ENCODE measurements at regions not wholly inside any gene's neighbourhood (a gene's known extent, or its start where the extent isn't known, plus 50 kb on each side); places are given as distances from the start of the nearest gene placed in this dataset.

GRCh38 chr13:74322562-74322961, 188.4 kb upstream of the KLF12 start:
- ATAC-seq = no peak
- no TSS peak for BruUV-seq (replicated peaks)
- FAIRE-seq = no peak
- WGBS (ENCODE audit: insufficient coverage, low coverage, missing lambda C conversion rate) = 4% methylated on average over 2 of the region's 2 CpGs
- no peaks in the 10 kb centered on the region for H4K20me1 ChIP-seq (replicated peaks; ENCODE audit: control insufficient read depth, insufficient read depth, low read length)
- no peaks in the 10 kb centered on the region for H3K36me3 ChIP-seq (ENCODE audit: control insufficient read depth, insufficient read depth, low read length)
- no peak overlapping the region for H3K27ac ChIP-seq (ENCODE audit: extremely low read depth, low read depth, low read length)
- no peaks in the 10 kb centered on the region for H3K27me3 ChIP-seq (ENCODE audit: control insufficient read depth in 2 of 2, insufficient read depth in 2 of 2, low read length in 2 of 2)
- no peaks in the 10 kb centered on the region for H3K79me2 ChIP-seq (ENCODE audit: control insufficient read depth, insufficient read depth, low read length)
- H3K9me1 ChIP-seq (ENCODE audit: control insufficient read depth, insufficient read depth, low read length) = no peaks in the 10 kb centered on the region
- no peak overlapping the region for H3K4me2 ChIP-seq (ENCODE audit: insufficient read depth, low read length)
- POLR2A ChIA-PET = no interaction called here
- H3K9ac ChIP-seq (ENCODE audit: insufficient read depth in 1 of 2, low read depth in 2 of 2, low read length in 2 of 2) = no peak overlapping the region
- intact Hi-C loops (cut with micrococcal nuclease) = no loop called here
- H3K9me3 ChIP-seq (replicated peaks; ENCODE audit: control insufficient read depth, insufficient read depth, low read depth, low read length) = no peaks in the 10 kb centered on the region
- CTCF ChIA-PET (ENCODE audit: low intra/inter-chr PET ratio) = no interaction called here
- DNase-seq (ENCODE audit: extremely low read depth in 1 of 4, low spot score in 3 of 4) = no peak
- no peaks in the 10 kb centered on the region for H3K4me1 ChIP-seq (replicated peaks in 1 of 2; ENCODE audit: control insufficient read depth in 2 of 2, insufficient read depth in 2 of 2, low read length in 2 of 2)
- in situ Hi-C loops (cut with MboI) = no loop called here
- H3K4me3 ChIP-seq = no peak overlapping the region
- H2AFZ ChIP-seq (ENCODE audit: low read depth, low read length) = no peak overlapping the region
- TF ChIP-seq NR3C1 (CRISPR knock-in tag; IDR thresholded peaks at IDR 0.05) (no peak), KLF16 (IDR thresholded peaks at IDR 0.05) (no peak), TEAD2 (tag; IDR thresholded peaks at IDR 0.05) (no peak), SIN3A (IDR thresholded peaks at IDR 0.05; ENCODE audit: borderline replicate concordance in 2 of 2, control insufficient read depth in 1 of 2, low read depth in 2 of 2, low read length in 2 of 2) (no peak), ZNF518B (CRISPR knock-in tag; IDR thresholded peaks at IDR 0.05) (no peak), SMAD3 (CRISPR knock-in tag; conservative IDR thresholded peaks at IDR 0.05) (no peak), PKNOX1 (IDR thresholded peaks at IDR 0.05) (no peak), ZNF561 (CRISPR knock-in tag; conservative IDR thresholded peaks at IDR 0.05) (no peak), ZC3H11A (IDR thresholded peaks at IDR 0.05; ENCODE audit: low read depth, low read length) (no peak), CSDE1 (IDR thresholded peaks at IDR 0.05) (no peak), ZC3H4 (CRISPR knock-in tag; IDR thresholded peaks at IDR 0.05; ENCODE audit: borderline replicate concordance) (no peak), ZNF395 (CRISPR knock-in tag; IDR thresholded peaks at IDR 0.05) (no peak), HNRNPL (IDR thresholded peaks at IDR 0.05; ENCODE audit: low read depth, low read length) (no peak), TOE1 (IDR thresholded peaks at IDR 0.05; ENCODE audit: borderline replicate concordance) (no peak), TOE1 (CRISPR knock-in tag; IDR thresholded peaks at IDR 0.05; ENCODE audit: borderline replicate concordance, low read depth) (no peak), TCFL5 (CRISPR knock-in tag; conservative IDR thresholded peaks at IDR 0.05) (no peak), MIER1 (IDR thresholded peaks at IDR 0.05; ENCODE audit: low read depth) (no peak)

All from K562 (cell line).